B cell (primary cell): ENCODE measurements at regions not wholly inside any gene's neighbourhood (a gene's known extent, or its start where the extent isn't known, plus 50 kb on each side); places are given as distances from the start of the nearest gene placed in this dataset.

Experiments used
- ATAC-seq: fragments of 200-7000 bp; cut with Tn5 transposase; one replicate; pipeline ENCODE4 v1.10.0; 2021; ENCODE audit warnings: low read depth, mild to moderate bottlenecking, moderate number of reproducible peaks, moderate library complexity
- CTCF ChIA-PET: fragments of 350-600 bp; sonication (Branson Sonifier 250); formaldehyde crosslinking; loops from one replicate; lab custom pipeline; 2021; ENCODE audit warnings: antibody characterized with exemption, inconsistent platforms; lab: Charles Lee
- POLR2A ChIA-PET: fragments of 350-600 bp; sonication (Branson Sonifier 250); formaldehyde crosslinking; loops from one replicate; lab custom pipeline; 2021; ENCODE audit warnings: antibody characterized with exemption; lab: Charles Lee
- DNase-seq: peaks from one replicate; pipeline ENCODE4 v3.0.0; 2013
- H2AFZ ChIP-seq: 2 replicates; pipeline ENCODE4 v1.6.1; 2012; ENCODE audit warnings: mild to moderate bottlenecking, low read depth, low read length; ENCODE audit not compliant: insufficient read depth, poor library complexity, severe bottlenecking
- H3K27ac ChIP-seq, 2 donors: 1 replicate in 1 of 2; 2 replicates in 1 of 2; pipeline ENCODE4 v1.5.1; 2012 to 2013; ENCODE audit warnings: low read length in 2 of 2, mild to moderate bottlenecking in 2 of 2, moderate library complexity in 1 of 2
- H3K27me3 ChIP-seq, 4 experiments: fragments of 200-600 bp in 1 of 4; sonication (generic) in 1 of 4; replicated peaks in 1 of 4; 1 replicate in 2 of 4; 2 replicates in 2 of 4; pipeline versions ENCODE4 v1.6.1 to v1.7.0; 2013 to 2016; ENCODE audit warnings: low read length in 3 of 4, mild to moderate bottlenecking in 2 of 4, mixed read lengths in 1 of 4, moderate library complexity in 1 of 4; ENCODE audit not compliant: insufficient read depth in 4 of 4, control insufficient read depth in 3 of 4; ENCODE audit errors: control extremely low read depth in 1 of 4
- H3K36me3 ChIP-seq, 2 experiments: replicated peaks in 1 of 2; 1 replicate in 1 of 2; 2 replicates in 1 of 2; pipeline versions ENCODE4 v1.6.1 to v1.7.1; 2013; ENCODE audit warnings: low read length in 1 of 2; ENCODE audit not compliant: insufficient read depth in 2 of 2, control insufficient read depth in 1 of 2; ENCODE audit errors: control extremely low read depth in 1 of 2, extremely low read depth in 1 of 2
- H3K4me1 ChIP-seq, 2 donors: fragments of 200-600 bp in 1 of 2; sonication (generic) in 1 of 2; 1 replicate in 1 of 2; 2 replicates in 1 of 2; pipeline versions ENCODE4 v1.5.1 to v1.6.1; 2013 to 2017; ENCODE audit warnings: low read length in 2 of 2; ENCODE audit not compliant: control insufficient read depth in 2 of 2, insufficient read depth in 2 of 2
- H3K4me2 ChIP-seq: replicated peaks from 2 replicates; pipeline ENCODE3; 2012; ENCODE audit warnings: mild to moderate bottlenecking, low read depth, low read length; ENCODE audit not compliant: poor library complexity, severe bottlenecking
- H3K4me3 ChIP-seq, 5 experiments: fragments of 200-600 bp in 1 of 5; sonication (generic) in 1 of 5; 1 replicate in 3 of 5; 2 replicates in 2 of 5; pipeline versions ENCODE4 v1.5.1 to v1.7.0; 2011 to 2016; ENCODE audit warnings: low read length in 4 of 5, mild to moderate bottlenecking in 4 of 5, low read depth in 2 of 5, control low read depth in 1 of 5, moderate library complexity in 1 of 5; ENCODE audit not compliant: insufficient read depth in 1 of 5; ENCODE audit errors: control extremely low read depth in 1 of 5, extremely low read depth in 1 of 5
- H3K79me2 ChIP-seq: fragments of 200-600 bp; sonication (generic); one replicate; pipeline ENCODE4 v1.6.0; 2016; ENCODE audit warnings: low read length; ENCODE audit not compliant: control insufficient read depth, insufficient read depth
- H3K9ac ChIP-seq: fragments of 200-600 bp; sonication (generic); 2 replicates; pipeline ENCODE4 v1.6.1; 2017; ENCODE audit warnings: mild to moderate bottlenecking, low read length, moderate library complexity
- H3K9me3 ChIP-seq, 3 donors: one replicate each; pipeline versions ENCODE4 v1.6.1 to v1.7.1; 2013; ENCODE audit warnings: low read length in 2 of 3; ENCODE audit not compliant: control insufficient read depth in 2 of 3, insufficient read depth in 1 of 3; ENCODE audit errors: control extremely low read depth in 1 of 3
- H4K20me1 ChIP-seq: 2 replicates; pipeline ENCODE4 v1.6.0; 2012; ENCODE audit warnings: mild to moderate bottlenecking, low read length; ENCODE audit not compliant: insufficient read depth, control insufficient read depth, poor library complexity, severe bottlenecking
- H3K27ac Mint-ChIP-seq: one replicate; pipeline ENCODE4 v1.8.0; 2021; ENCODE audit warnings: mixed read lengths
- H3K27me3 Mint-ChIP-seq: one replicate; pipeline ENCODE4 v1.8.0; 2021; ENCODE audit warnings: mixed read lengths
- H3K4me1 Mint-ChIP-seq: one replicate; pipeline ENCODE4 v1.8.0; 2021; ENCODE audit warnings: mixed read lengths
- H3K4me3 Mint-ChIP-seq: one replicate; pipeline ENCODE4 v1.8.0; 2021; ENCODE audit warnings: mixed read lengths
- H3K9me3 Mint-ChIP-seq: one replicate; pipeline ENCODE4 v1.8.0; 2022; ENCODE audit warnings: mixed read lengths; ENCODE audit not compliant: insufficient read depth
- EZH2 ChIP-seq: IDR thresholded peaks from 2 replicates; pipeline ENCODE4 v1.6.1; 2012; ENCODE audit warnings: borderline replicate concordance, low read depth, mild to moderate bottlenecking, moderate library complexity, low read length; ENCODE audit not compliant: insufficient read depth, poor library complexity, severe bottlenecking
- WGBS: methylation state at CpG from one replicate; pipeline ENCODE4 v1.1.5; 2013; ENCODE audit warnings: missing lambda C conversion rate; ENCODE audit not compliant: insufficient coverage; 5-methylcytosine and 5-hydroxymethylcytosine counted together
- intact Hi-C: fragments of 100-400 bp; cut with micrococcal nuclease; formaldehyde crosslinking; loops from one replicate; pipeline ENCODE4 v1.10.0; 2022
- TF ChIP-seq, protein P1 (sequence below): fragments of 200-600 bp; IDR thresholded peaks from one replicate; pipeline ENCODE4 v1.8.0; 2022; ENCODE audit warnings: antibody characterized with exemption, mild to moderate bottlenecking

DNA sequence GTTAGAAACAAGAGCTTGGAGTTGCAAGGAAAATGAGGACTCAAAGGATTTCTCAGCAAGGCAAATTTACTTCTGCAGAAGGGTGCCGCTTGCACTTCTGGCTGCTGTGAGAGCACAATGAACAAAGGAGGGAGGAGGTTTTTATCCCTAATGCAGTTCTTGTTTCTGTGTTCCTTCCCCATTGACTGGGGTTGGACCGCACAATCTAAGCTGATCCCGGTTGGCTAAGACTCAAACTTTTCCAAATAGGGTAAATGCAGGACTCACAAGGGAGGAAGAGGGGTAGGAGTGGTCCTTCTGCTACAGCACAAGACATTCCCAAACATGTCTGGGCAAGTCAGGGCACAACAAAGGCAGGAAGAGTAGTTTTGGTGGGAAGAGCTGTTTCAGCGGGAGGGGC is 249.6 kb upstream of the MOCS1 start:
- Mint-ChIP-seq H3K4me1 (no peaks in the 10 kb centered on the region), H3K9me3 (peaks cover 12% of the 10 kb centered on the region), H3K27me3 (peaks cover 7% of the 10 kb centered on the region), H3K4me3 (no peak overlapping the region), H3K27ac (no peak overlapping the region)
- H3K9me3 ChIP-seq, result peaks cover 0 to 11% (median 9%) of the 10 kb centered on the region in 3 donors
- no peak overlapping the region for H3K27ac ChIP-seq
- H4K20me1 ChIP-seq, result no peaks in the 10 kb centered on the region
- no peak overlapping the region for H3K4me2 ChIP-seq
- H3K4me1 ChIP-seq, result no peaks in the 10 kb centered on the region
- H3K79me2 ChIP-seq, result no peaks in the 10 kb centered on the region
- TF ChIP-seq, protein P1, sequence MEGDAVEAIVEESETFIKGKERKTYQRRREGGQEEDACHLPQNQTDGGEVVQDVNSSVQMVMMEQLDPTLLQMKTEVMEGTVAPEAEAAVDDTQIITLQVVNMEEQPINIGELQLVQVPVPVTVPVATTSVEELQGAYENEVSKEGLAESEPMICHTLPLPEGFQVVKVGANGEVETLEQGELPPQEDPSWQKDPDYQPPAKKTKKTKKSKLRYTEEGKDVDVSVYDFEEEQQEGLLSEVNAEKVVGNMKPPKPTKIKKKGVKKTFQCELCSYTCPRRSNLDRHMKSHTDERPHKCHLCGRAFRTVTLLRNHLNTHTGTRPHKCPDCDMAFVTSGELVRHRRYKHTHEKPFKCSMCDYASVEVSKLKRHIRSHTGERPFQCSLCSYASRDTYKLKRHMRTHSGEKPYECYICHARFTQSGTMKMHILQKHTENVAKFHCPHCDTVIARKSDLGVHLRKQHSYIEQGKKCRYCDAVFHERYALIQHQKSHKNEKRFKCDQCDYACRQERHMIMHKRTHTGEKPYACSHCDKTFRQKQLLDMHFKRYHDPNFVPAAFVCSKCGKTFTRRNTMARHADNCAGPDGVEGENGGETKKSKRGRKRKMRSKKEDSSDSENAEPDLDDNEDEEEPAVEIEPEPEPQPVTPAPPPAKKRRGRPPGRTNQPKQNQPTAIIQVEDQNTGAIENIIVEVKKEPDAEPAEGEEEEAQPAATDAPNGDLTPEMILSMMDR, result no peak
- TF ChIP-seq EZH2, result no peak
- POLR2A ChIA-PET, result no interaction called here
- 100% methylated on average over 3 of the region's 4 CpGs for WGBS
- H3K27me3 ChIP-seq, result peaks cover 0 to 4% (median 2%) of the 10 kb centered on the region in 4 experiments
- CTCF ChIA-PET, result no interaction called here
- H3K36me3 ChIP-seq, result no peaks in the 10 kb centered on the region
- H3K4me3 ChIP-seq, result no peak overlapping the region
- no peak overlapping the region for H2AFZ ChIP-seq
- no peak for ATAC-seq
- no peak for DNase-seq
- no peak overlapping the region for H3K9ac ChIP-seq
- intact Hi-C loops, result no loop called here

DNA sequence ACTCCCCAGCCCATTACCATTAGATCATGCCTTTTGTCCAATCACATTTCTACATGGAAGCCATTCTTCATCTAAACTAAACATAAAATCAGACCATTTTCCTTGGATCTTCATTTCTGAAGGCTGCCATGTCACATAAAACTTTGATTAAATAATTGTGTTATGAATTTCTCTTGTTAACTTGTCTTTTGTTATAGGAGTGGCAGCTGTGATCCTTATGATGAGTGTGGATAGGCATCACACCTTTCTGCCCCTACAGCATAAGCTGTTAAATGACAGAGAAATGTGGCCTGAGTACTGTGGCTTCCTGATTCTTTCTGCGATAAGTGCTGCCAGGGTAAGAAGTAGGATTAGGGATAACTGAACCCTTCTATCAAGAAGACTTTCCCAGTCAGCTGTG is 247.1 kb upstream of the MOCS1 start:
- Histone ChIP-seq H3K4me2 (no peak overlapping the region), H3K79me2 (no peaks in the 10 kb centered on the region), H3K27me3 (peaks cover 0 to 4% (median 2%) of the 10 kb centered on the region in 4 experiments), H2AFZ (no peak overlapping the region), H3K9ac (no peak overlapping the region), H3K4me3 (no peak overlapping the region), H3K9me3 (peaks cover 0 to 11% (median 9%) of the 10 kb centered on the region in 3 donors), H4K20me1 (no peaks in the 10 kb centered on the region), H3K4me1 (no peaks in the 10 kb centered on the region), H3K36me3 (no peaks in the 10 kb centered on the region), H3K27ac (no peak overlapping the region)
- ATAC-seq, result no peak
- Mint-ChIP-seq H3K27ac (no peak overlapping the region), H3K4me3 (no peak overlapping the region), H3K4me1 (no peaks in the 10 kb centered on the region), H3K9me3 (peaks cover 12% of the 10 kb centered on the region), H3K27me3 (peaks cover 11% of the 10 kb centered on the region)
- TF ChIP-seq EZH2, result no peak
- TF ChIP-seq, protein P1, result no peak
- DNase-seq, result no peak
- intact Hi-C loops, result no loop called here
- no CpG with 5 or more reads among the region's 1 CpG for WGBS
- CTCF ChIA-PET, result no interaction called here
- POLR2A ChIA-PET, result no interaction called here
